Endothelial cell of umbilical vein (primary cell): ENCODE measurements at regions not wholly inside any gene's neighbourhood (a gene's known extent, or its start where the extent isn't known, plus 50 kb on each side); places are given as distances from the start of the nearest gene placed in this dataset.
"Not testable (repeated sequence)": the region's sequence is repeated elsewhere in the genome, so short reads cannot be mapped to it uniquely, and the experiment has no call there.

Experiments used
- BruUV-seq: library from RNA; stranded (reverse); fragments of 400-500 nt; replicated peaks from 2 replicates; lab custom pipeline; 2021; lab: Mats Ljungman, UMichigan
- CTCF ChIA-PET: fragments of 300-600, 350-600 bp; sonication (Branson Sonifier 250); formaldehyde crosslinking; loops from one replicate; lab custom pipeline; 2021; ENCODE audit warnings: antibody characterized with exemption, inconsistent platforms; lab: Charles Lee
- POLR2A ChIA-PET: fragments of 300-600, 350-600 bp; sonication (Branson Sonifier 250); formaldehyde crosslinking; loops from one replicate; lab custom pipeline; 2021; ENCODE audit warnings: antibody characterized with exemption, inconsistent platforms; lab: Charles Lee
- DNase-seq: peaks from one replicate; pipeline ENCODE4 v3.0.0-alpha.2; 2011; ENCODE audit warnings: low read depth, low spot score
- FAIRE-seq: peaks from 2 replicates; lab custom pipeline; 2011; peaks lifted over from hg19 to GRCh38; lab: Jason Lieb, UNC
- H2AFZ ChIP-seq: 2 replicates; pipeline ENCODE4 v1.6.0; 2012; ENCODE audit warnings: low read depth, low read length, control low read depth, inconsistent platforms
- H3K27ac ChIP-seq: 2 replicates; pipeline ENCODE4 v1.5.1; 2011; ENCODE audit warnings: low read depth, mild to moderate bottlenecking, control low read depth, low read length, moderate library complexity; ENCODE audit not compliant: insufficient read depth
- H3K27me3 ChIP-seq, 2 experiments: 2 replicates each; pipeline versions ENCODE4 v1.6.0 to v1.6.1; 2011; ENCODE audit warnings: low read length in 2 of 2, mixed read lengths in 1 of 2; ENCODE audit not compliant: control insufficient read depth in 2 of 2, insufficient read depth in 2 of 2
- H3K36me3 ChIP-seq, 2 experiments: 2 replicates in 1 of 2; 3 replicates in 1 of 2; pipeline ENCODE4 v1.5.1; 2011; ENCODE audit warnings: low read length in 2 of 2, mild to moderate bottlenecking in 1 of 2, moderate library complexity in 1 of 2; ENCODE audit not compliant: control insufficient read depth in 2 of 2, insufficient read depth in 2 of 2; ENCODE audit errors: extremely low read depth in 1 of 2
- H3K4me1 ChIP-seq: 3 replicates; pipeline ENCODE4 v1.5.1; 2011; ENCODE audit warnings: mild to moderate bottlenecking, low read length; ENCODE audit not compliant: control insufficient read depth, insufficient read depth; ENCODE audit errors: extremely low read depth
- H3K4me2 ChIP-seq: 2 replicates; pipeline ENCODE4 v1.6.1; 2011; ENCODE audit warnings: low read length, control low read depth, mixed read lengths; ENCODE audit not compliant: insufficient read depth
- H3K4me3 ChIP-seq, 3 experiments: fragments of 200-600 bp in 1 of 3; sonication (generic), shearing (Covaris generic) in 1 of 3; replicated peaks in 1 of 3; 2 replicates each; pipeline ENCODE4 v1.5.1; 2011 to 2016; ENCODE audit warnings: control low read depth in 3 of 3, low read length in 3 of 3, mild to moderate bottlenecking in 2 of 3, inconsistent platforms in 1 of 3, low read depth in 1 of 3, moderate library complexity in 1 of 3; ENCODE audit not compliant: insufficient read depth in 1 of 3
- H3K79me2 ChIP-seq: 2 replicates; pipeline ENCODE4 v1.6.0; 2012; ENCODE audit warnings: low read length, inconsistent platforms; ENCODE audit not compliant: control insufficient read depth, insufficient read depth
- H3K9ac ChIP-seq: replicated peaks from 2 replicates; pipeline ENCODE3; 2011; ENCODE audit warnings: low read length, control low read depth; ENCODE audit not compliant: insufficient read depth; ENCODE audit errors: extremely low read depth
- H3K9me1 ChIP-seq: replicated peaks from 3 replicates; pipeline ENCODE4 v1.6.0; 2011; ENCODE audit warnings: mild to moderate bottlenecking, low read length; ENCODE audit not compliant: control insufficient read depth, insufficient read depth; ENCODE audit errors: extremely low read depth
- H3K9me3 ChIP-seq: replicated peaks from 2 replicates; pipeline ENCODE4 v1.5.1; 2012; ENCODE audit warnings: low read length, inconsistent platforms; ENCODE audit not compliant: control insufficient read depth, insufficient read depth
- H4K20me1 ChIP-seq: replicated peaks from 2 replicates; pipeline ENCODE3; 2011; ENCODE audit warnings: mild to moderate bottlenecking, low read length; ENCODE audit not compliant: control insufficient read depth, insufficient read depth; ENCODE audit errors: extremely low read depth
- CTCF ChIP-seq, 2 donors: IDR thresholded peaks; 1 replicate in 1 of 2; 2 replicates in 1 of 2; pipeline ENCODE4 v1.5.1; 2011; ENCODE audit warnings: low read length in 2 of 2, mild to moderate bottlenecking in 2 of 2, moderate library complexity in 2 of 2, control low read depth in 1 of 2, inconsistent platforms in 1 of 2, low read depth in 1 of 2; ENCODE audit not compliant: insufficient read depth in 1 of 2; ENCODE audit errors: extremely low read depth in 1 of 2
- EZH2 ChIP-seq: IDR thresholded peaks from 2 replicates; pipeline ENCODE4 v1.6.1; 2012; ENCODE audit warnings: borderline replicate concordance, low read depth, mild to moderate bottlenecking, moderate library complexity, low read length, inconsistent platforms; ENCODE audit not compliant: severe bottlenecking
- FOS ChIP-seq: IDR thresholded peaks from 2 replicates; pipeline ENCODE4 v1.6.1; 2011; ENCODE audit warnings: mild to moderate bottlenecking, low read length, moderate library complexity, borderline replicate concordance; ENCODE audit not compliant: insufficient read depth
- GATA2 ChIP-seq: IDR thresholded peaks from 2 replicates; pipeline ENCODE4 v1.7.0; 2011; ENCODE audit warnings: low read depth, mild to moderate bottlenecking, moderate library complexity, mixed read lengths, low read length; ENCODE audit not compliant: insufficient read length, insufficient read depth
- JUN ChIP-seq: IDR thresholded peaks from 2 replicates; pipeline ENCODE4 v1.6.1; 2011; ENCODE audit warnings: borderline replicate concordance, low read depth; ENCODE audit not compliant: insufficient read length, insufficient read depth
- MAX ChIP-seq: IDR thresholded peaks from 2 replicates; pipeline ENCODE4 v1.6.1; 2011; ENCODE audit not compliant: insufficient read depth, insufficient read length
- MYC ChIP-seq: IDR thresholded peaks from one replicate; pipeline ENCODE4 v1.6.1; 2011; ENCODE audit warnings: mild to moderate bottlenecking, low read depth, low read length
- POLR2A ChIP-seq: IDR thresholded peaks from 2 replicates; pipeline ENCODE4 v1.6.1; 2012; ENCODE audit warnings: low read depth, mild to moderate bottlenecking, control low read depth, low read length
- POLR2AphosphoS5 ChIP-seq: IDR thresholded peaks from 2 replicates; pipeline ENCODE4 v1.6.1; 2012; ENCODE audit warnings: low read depth, mild to moderate bottlenecking, control low read depth, low read length, moderate library complexity; ENCODE audit not compliant: insufficient read depth
- dilution Hi-C: fragments of 300-500 bp; cut with MboI; formaldehyde crosslinking; loops from one replicate; pipeline ENCODE4 v1.15.0; 2019; ENCODE audit warnings: low sequenced_read_pairs; ENCODE audit not compliant: extremely low pct_ligation_motif_present
- intact Hi-C: fragments of 100-400 bp; cut with micrococcal nuclease; formaldehyde crosslinking; loops from one replicate; pipeline ENCODE4 v1.10.0; 2022

GRCh38 chr13:74264333-74264732, 130.1 kb upstream of the KLF12 start:
- intact Hi-C loops (no loop called here), dilution Hi-C loops (no loop called here)
- Histone ChIP-seq H4K20me1 (no peaks in the 10 kb centered on the region), H3K4me1 (no peaks in the 10 kb centered on the region), H3K4me2 (no peak overlapping the region), H3K79me2 (no peaks in the 10 kb centered on the region), H3K36me3 (no peaks in the 10 kb centered on the region), H3K9me1 (no peaks in the 10 kb centered on the region), H3K9ac (no peak overlapping the region), H3K27me3 (no peaks in the 10 kb centered on the region), H2AFZ (no peak overlapping the region), H3K4me3 (no peak overlapping the region), H3K9me3 (no peaks in the 10 kb centered on the region), H3K27ac (no peak overlapping the region)
- DNase-seq (no peak), FAIRE-seq (no peak)
- TF ChIP-seq JUN (no peak), POLR2A (no peak), FOS (no peak), MYC (no peak), MAX (no peak), GATA2 (no peak), EZH2 (no peak), CTCF (IDR thresholded peaks at IDR 0.05; ENCODE audit: extremely low read depth in 1 of 2, insufficient read depth in 1 of 2, low read depth in 1 of 2, low read length in 2 of 2) (no peak), POLR2AphosphoS5 (no peak)
- CTCF ChIA-PET, result no interaction called here
- no TSS peak for BruUV-seq
- POLR2A ChIA-PET, result no interaction called here

GRCh38 chr13:74260420-74260819, 126.2 kb upstream of the KLF12 start:
- H3K9me3 ChIP-seq, H3K4me1 ChIP-seq, FAIRE-seq, H3K9me1 ChIP-seq, dilution Hi-C loops, DNase-seq, H3K9ac ChIP-seq, POLR2A ChIA-PET, H3K27me3 ChIP-seq, BruUV-seq, H3K27ac ChIP-seq, H3K36me3 ChIP-seq, H2AFZ ChIP-seq, CTCF ChIA-PET, intact Hi-C loops, H3K79me2 ChIP-seq, H3K4me3 ChIP-seq, H3K4me2 ChIP-seq, H4K20me1 ChIP-seq: not testable (repeated sequence)
